ENCODE measurements at regions not wholly inside any gene's neighbourhood (a gene's known extent, or its start where the extent isn't known, plus 50 kb on each side); places are given as distances from the start of the nearest gene placed in this dataset.
"Not testable (repeated sequence)": the region's sequence is repeated elsewhere in the genome, so short reads cannot be mapped to it uniquely, and the experiment has no call there.

- DNase-seq = peak; percentile 46
Measured at GRCh38 chr7:67484244-67484751, 487.7 kb downstream of the TYW1 start.

DNA sequence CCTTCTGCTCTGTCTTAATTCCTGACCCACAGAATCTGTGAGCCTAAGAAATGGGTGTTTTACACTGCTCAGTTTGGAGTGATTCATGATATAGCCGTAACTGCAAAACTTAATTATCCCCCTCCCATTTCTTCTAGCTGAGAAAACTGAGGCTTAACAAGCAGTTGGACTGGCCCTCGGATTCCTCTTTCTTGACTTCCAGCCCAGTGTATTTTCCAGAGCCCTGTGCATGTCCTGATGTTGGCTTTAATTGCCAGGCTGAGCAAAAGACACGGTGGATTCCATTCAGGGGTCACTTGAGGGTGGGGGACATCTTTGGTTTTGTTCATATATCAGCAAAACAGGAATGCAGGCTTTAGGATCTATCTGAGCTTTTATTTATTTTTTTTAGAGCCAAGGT, 489.8 kb downstream of the TYW1 start:
- no peak for DNase-seq

- DNase-seq = no peak
Measured at GRCh38 chr7:67487316-67487715, 490.7 kb downstream of the TYW1 start.

DNA sequence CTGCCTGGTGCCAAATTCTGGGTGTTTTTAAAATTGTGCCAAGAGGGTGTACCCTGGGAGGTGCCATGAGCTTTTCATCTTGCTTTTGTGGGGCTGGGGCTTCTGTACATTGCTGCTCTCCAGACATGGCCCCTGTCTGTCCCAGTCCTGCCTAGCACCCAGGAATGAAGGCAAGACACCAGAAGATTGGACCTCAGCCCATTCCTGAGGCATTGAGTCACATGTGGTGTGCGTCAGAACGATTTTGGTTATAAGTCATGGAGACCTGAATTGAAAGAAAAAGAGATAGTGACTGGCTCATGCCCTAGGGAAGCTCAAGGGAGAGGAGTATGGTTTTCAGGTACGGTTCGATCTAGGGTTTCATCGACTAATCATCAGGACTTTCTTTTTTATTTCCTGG, 493.2 kb downstream of the TYW1 start:
- DNase-seq = no peak

DNA sequence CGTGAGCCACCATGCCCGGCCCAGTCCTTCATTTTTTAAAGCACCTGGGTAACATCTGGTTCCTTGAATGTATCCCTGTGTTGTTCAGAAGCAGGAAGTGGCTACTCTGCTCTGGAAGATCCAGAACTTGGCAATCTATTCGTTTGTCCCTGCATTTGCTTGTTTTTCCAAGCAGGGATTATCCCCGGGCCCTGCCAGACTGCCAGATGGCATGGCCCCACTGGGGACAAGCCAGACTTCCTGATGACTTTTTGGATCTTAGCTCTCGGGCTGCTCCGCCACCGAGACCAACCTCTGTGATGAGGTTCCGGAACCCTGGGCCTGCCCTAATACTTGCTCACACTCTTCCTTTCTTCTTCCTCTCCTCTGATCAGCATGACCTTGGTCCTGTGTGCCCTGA, 496.7 kb downstream of the TYW1 start:
- DNase-seq = no peak

GRCh38 chr7:67496589-67496988, 500.0 kb downstream of the TYW1 start:
- no peak for DNase-seq

- not testable (repeated sequence) for DNase-seq
Measured at GRCh38 chr7:67497914-67498313, 501.3 kb downstream of the TYW1 start.

- DNase-seq = no peak
Measured at GRCh38 chr7:67502929-67503328, 506.3 kb downstream of the TYW1 start.

DNA sequence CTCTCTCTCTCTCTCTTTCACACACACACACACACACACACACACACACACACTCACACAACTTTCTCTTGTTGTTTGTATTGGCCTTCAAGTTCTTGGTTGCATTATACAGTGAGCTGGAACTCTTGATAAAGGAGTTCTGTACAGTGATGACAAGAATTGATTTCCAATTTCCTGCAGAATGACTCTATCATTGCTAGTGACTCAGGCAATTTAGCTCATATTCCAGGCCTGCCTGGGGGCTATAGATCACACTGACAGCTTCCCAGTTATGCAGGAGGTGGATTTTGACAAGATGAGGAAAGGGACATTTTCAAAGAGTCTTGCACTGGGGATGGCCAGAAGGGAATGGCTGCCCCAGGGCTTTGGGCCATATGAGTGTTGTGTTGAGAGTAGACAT, 508.8 kb downstream of the TYW1 start:
- no peak for DNase-seq

GRCh38 chr7:67512481-67512880, 515.8 kb downstream of the TYW1 start:
- no peak for DNase-seq

GRCh38 chr7:67518580-67518979, 521.9 kb downstream of the TYW1 start:
- DNase-seq = no peak

DNA sequence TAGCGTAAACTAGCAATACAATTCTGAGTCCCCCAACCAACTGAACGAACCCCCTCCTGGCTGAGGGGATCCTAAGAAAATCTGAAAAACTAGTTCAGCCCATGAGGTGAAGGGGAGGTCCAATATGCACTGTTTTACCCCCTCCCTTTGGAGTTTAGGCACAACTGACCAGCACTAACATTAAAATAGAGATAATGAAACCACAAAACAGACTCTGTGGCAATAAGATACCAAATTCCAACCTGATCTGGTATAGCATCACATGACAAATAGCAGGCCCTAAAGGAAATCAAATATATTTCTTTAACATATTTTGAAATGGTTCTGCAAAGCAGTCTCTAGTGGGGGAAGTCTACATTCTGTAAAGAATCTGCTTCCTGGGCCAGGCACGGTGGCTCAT, 522.5 kb downstream of the TYW1 start:
- DNase-seq = no peak

GRCh38 chr7:67522504-67522903, 525.9 kb downstream of the TYW1 start:
- DNase-seq = no peak

- no peak for DNase-seq
Measured at GRCh38 chr7:67523713-67524112, 527.1 kb downstream of the TYW1 start.

GRCh38 chr7:67525588-67525987, 529.0 kb downstream of the TYW1 start:
- DNase-seq = no peak

- no peak for DNase-seq
Measured at GRCh38 chr7:67535241-67535989, 538.8 kb downstream of the TYW1 start.

DNA sequence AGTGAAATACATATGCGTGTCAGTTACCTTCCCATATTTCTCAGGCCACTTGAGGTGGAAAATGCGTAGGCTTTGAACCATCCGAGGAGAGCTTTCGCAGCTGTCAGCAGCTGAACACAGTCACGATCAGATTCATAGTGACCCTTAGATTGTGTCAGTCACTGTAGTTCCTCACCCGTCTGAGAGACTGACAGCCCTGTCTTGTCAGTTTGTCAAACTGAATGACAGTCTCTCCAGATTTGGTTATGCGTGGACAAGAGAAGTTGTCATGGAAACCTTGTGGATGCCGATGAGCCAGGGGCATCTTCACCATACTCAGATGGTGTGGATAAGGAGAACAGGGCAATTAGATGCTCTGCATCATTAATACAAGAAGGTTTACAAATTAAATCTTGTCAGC, 546.3 kb downstream of the TYW1 start:
- no peak for DNase-seq

GRCh38 chr7:67547183-67547907, 550.7 kb downstream of the TYW1 start:
- no peak for DNase-seq

DNA sequence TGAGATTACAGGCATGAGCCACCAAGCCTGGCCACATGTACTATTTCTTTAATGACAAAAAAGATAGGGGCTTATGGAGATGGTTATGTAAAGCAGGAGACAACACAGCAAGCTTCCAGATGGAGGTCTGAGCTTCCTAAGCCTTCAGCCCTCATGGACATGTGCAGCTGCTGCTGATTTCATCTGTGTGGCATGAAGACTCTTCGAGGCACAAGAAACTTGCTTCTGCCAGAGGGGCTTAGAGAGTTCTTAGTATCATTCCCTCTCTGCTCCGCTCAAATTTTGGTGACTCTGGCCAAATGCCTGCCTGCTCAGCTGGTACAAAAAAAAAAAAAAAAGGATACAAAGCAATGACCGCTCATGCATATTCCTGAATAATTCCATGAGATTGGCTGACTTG, 552.5 kb downstream of the TYW1 start:
- DNase-seq = no peak

DNA sequence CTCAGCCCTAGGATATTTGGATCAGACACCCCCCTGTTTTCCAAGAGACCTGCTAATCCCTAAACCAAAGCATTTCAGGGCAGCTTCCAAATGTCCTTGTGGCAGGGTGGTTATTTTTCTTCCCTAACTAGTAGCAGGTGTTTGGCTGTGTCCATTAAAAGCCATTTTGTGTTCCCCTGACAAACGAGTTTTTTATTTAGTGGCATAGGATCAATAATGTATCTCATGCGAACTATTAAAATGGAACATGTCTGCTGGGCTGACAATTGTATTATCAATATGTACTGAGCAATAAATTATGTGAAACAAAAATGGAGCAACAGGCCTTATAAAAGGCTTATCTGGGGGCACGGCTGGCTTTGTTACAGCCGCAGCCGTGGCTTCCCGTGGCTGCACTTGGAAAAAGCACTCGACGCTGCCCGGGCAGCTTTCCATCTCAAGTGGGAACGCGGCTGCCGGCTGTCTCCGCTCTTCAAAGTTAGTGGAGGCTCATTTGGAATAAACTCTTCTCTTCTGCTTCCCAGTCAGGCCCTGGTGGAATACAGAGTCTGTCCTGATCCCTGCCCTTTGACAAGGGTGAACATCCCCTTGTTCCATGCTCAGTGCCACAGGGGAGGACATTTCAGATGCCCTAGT, 554.3 kb downstream of the TYW1 start:
- peak; percentile 45 for DNase-seq

DNA sequence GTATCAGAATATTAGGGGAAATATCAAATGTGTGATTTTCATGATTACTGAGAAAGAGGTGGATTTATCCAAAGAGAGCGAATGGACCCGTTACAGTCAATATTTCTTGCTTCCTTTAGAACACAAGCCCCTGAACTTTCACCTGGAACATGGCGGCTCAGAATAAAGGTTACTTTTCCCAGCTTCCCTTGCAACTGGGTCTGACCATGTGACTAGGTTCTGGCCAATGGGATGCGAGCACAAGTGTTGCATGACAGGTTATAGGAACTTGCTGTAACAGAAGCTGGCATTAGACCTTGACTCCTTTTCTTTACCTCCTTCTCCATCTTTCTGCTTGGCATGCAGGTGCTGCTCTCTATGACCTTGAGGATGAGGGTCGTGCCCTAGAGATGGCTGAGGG, 556.1 kb downstream of the TYW1 start:
- no peak for DNase-seq

DNA sequence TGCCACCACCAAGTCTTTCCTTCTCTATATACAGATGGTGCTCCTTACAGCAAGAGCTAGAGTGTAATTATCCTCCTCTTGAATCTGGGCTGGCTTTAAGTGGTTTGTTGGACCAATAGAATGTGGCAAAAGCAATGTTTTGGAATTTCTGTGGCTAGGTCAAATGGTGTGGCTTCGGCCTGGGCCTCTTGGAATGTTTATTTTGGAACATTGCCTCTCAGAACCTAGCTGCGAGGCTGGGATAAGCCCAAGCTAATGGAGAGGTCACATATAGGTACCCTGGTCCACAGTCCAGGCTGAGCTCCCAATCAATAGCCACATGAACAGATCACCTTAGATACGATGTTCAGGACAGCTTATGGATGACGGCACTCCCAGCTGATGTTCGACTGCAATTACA, 556.7 kb downstream of the TYW1 start:
- no peak for DNase-seq

DNA sequence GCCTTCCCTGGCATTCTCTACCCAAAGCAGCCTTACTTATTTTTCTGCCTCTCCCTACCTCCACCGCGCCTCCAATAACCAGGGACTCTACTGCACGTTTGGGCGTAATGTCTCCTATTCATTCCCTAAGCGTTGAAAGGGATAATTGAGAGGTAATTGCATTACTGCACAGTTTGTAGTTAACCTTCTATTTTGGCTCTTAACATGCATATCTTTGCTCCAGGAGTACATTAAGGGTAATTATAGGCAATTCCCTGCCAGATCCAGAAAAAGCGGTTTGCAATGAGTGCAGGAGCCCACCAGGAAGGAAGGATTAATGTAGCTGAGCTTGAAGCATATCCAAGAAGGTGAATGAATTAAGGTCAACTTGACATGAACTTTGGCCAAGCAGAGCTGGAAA, 558.4 kb downstream of the TYW1 start:
- DNase-seq = no peak

DNA sequence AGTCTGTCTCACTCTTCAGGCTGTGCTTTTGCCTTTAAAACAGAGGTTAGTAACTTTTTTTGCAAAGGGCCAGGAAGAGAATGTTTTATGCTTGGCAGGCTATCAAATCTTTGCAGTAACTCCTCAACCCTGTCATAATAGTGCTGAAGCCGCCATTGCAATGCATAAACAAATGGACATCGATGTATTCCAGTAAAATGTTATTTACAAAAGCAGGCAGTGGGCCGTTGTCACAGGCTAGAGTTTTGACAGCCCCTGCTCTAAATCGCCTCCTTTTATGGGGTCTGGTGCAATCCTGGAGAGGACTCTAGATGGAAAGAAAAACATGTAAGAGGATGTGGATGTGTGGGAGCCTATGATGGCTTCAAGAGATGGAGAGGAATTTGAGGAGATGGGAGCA, 568.3 kb downstream of the TYW1 start:
- DNase-seq = no peak

Measured in NCI-H510A treated with DMSO at 0.1 percent for 48 hours (cell line).